HepG2 (cell line): ENCODE measurements at regions not wholly inside any gene's neighbourhood (a gene's known extent, or its start where the extent isn't known, plus 50 kb on each side); places are given as distances from the start of the nearest gene placed in this dataset.

Experiments used
- ATAC-seq: fragments of 200-7000 bp; cut with Tn5 transposase; 3 replicates; pipeline ENCODE4 v1.9.1; 2020; ENCODE audit warnings: mild to moderate bottlenecking, moderate library complexity
- BruUV-seq: library from RNA; stranded (reverse); fragments of 400-500 nt; replicated peaks from 2 replicates; lab custom pipeline; 2021; lab: Mats Ljungman, UMichigan
- CTCF ChIA-PET: fragments of 300-600 bp; formaldehyde crosslinking; extraction: SDS; loops from one replicate; lab custom pipeline; 2021; ENCODE audit warnings: low total read pairs, inconsistent platforms, low intra/inter-chr PET ratio; lab: Yijun Ruan, JAX
- POLR2A ChIA-PET: fragments of 350-600 bp; sonication (Branson Sonifier 250); formaldehyde crosslinking; loops from one replicate; lab custom pipeline; 2020; ENCODE audit warnings: antibody characterized with exemption, inconsistent platforms; lab: Yijun Ruan, JAX
- DNase-seq: peaks from one replicate; pipeline ENCODE4 v3.0.0-alpha.2; 2015; ENCODE audit warnings: low spot score
- FAIRE-seq: peaks from 3 replicates; lab custom pipeline; 2011; peaks lifted over from hg19 to GRCh38; lab: Jason Lieb, UNC
- H2AFZ ChIP-seq: one replicate; pipeline ENCODE4 v1.6.1; 2011; ENCODE audit warnings: low read length, inconsistent platforms
- H3K27ac ChIP-seq: fragments of 300-600 bp; 3 replicates; pipeline ENCODE4 v1.8.0; 2011; ENCODE audit warnings: mixed run types, mild to moderate bottlenecking, mixed read lengths, low read length, inconsistent platforms; ENCODE audit not compliant: insufficient read depth; ENCODE audit errors: extremely low read length
- H3K27me3 ChIP-seq, 2 experiments: fragments of 200-600 bp in 1 of 2; 2 replicates in 1 of 2; 3 replicates in 1 of 2; pipeline versions ENCODE4 v1.6.0 to v1.8.0; 2011; ENCODE audit warnings: low read length in 2 of 2, mild to moderate bottlenecking in 2 of 2, moderate library complexity in 2 of 2, inconsistent platforms in 1 of 2; ENCODE audit not compliant: insufficient read depth in 2 of 2, control insufficient read depth in 1 of 2
- H3K36me3 ChIP-seq, 2 experiments: fragments of 200-600 bp in 1 of 2; replicated peaks in 1 of 2; 2 replicates in 1 of 2; 3 replicates in 1 of 2; pipeline versions ENCODE4 v1.5.1 to v1.8.0; 2011; ENCODE audit warnings: low read length in 2 of 2, inconsistent platforms in 1 of 2; ENCODE audit not compliant: insufficient read depth in 2 of 2, control insufficient read depth in 1 of 2
- H3K4me1 ChIP-seq: 2 replicates; pipeline ENCODE4 v1.5.1; 2012; ENCODE audit warnings: low read length, inconsistent platforms; ENCODE audit not compliant: insufficient read depth
- H3K4me2 ChIP-seq: 2 replicates; pipeline ENCODE4 v1.6.0; 2011; ENCODE audit warnings: low read depth, low read length, inconsistent platforms
- H3K4me3 ChIP-seq, 3 experiments: fragments of 200-600 bp in 1 of 3; sonication (generic), shearing (Covaris generic) in 1 of 3; replicated peaks in 1 of 3; 2 replicates each; pipeline ENCODE4 v1.5.1; 2011 to 2016; ENCODE audit warnings: low read length in 3 of 3, inconsistent platforms in 2 of 3, low read depth in 2 of 3, mild to moderate bottlenecking in 2 of 3, control low read depth in 1 of 3, mixed read lengths in 1 of 3; ENCODE audit not compliant: insufficient read depth in 1 of 3
- H3K79me2 ChIP-seq: one replicate; pipeline ENCODE4 v1.6.1; 2011; ENCODE audit warnings: low read length, inconsistent platforms; ENCODE audit not compliant: insufficient read depth
- H3K9ac ChIP-seq: 2 replicates; pipeline ENCODE4 v1.6.0; 2011; ENCODE audit warnings: mild to moderate bottlenecking, low read depth, low read length, inconsistent platforms; ENCODE audit not compliant: insufficient read depth
- H3K9me3 ChIP-seq: 2 replicates; pipeline ENCODE4 v1.5.1; 2012; ENCODE audit warnings: mild to moderate bottlenecking, low read length
- H4K20me1 ChIP-seq: 2 replicates; pipeline ENCODE4 v1.6.0; 2011; ENCODE audit warnings: inconsistent platforms, mild to moderate bottlenecking, low read length, moderate library complexity; ENCODE audit not compliant: insufficient read depth
- HHEX ChIP-seq: IDR thresholded peaks from 2 replicates; pipeline ENCODE4 v1.6.1; 2016; ENCODE audit warnings: control low read depth
- IRF9 ChIP-seq: sonication (generic); formaldehyde crosslinking; IDR thresholded peaks from 2 replicates; pipeline ENCODE4 v1.8.0; 2022; ENCODE audit warnings: missing genetic modification reagents, mild to moderate bottlenecking, borderline replicate concordance
- JUND ChIP-seq: sonication (generic); formaldehyde crosslinking; IDR thresholded peaks from 2 replicates; pipeline ENCODE4 v1.8.0; 2022; ENCODE audit warnings: mild to moderate bottlenecking, missing genetic modification reagents
- MNT ChIP-seq: fragments of 450-650 bp; IDR thresholded peaks from 2 replicates; pipeline ENCODE4 v1.6.1; 2016
- MTA1 ChIP-seq: sonication (generic); formaldehyde crosslinking; IDR thresholded peaks from 2 replicates; pipeline ENCODE4 v1.4.0; 2020; ENCODE audit warnings: missing genetic modification reagents, mild to moderate bottlenecking, borderline replicate concordance
- MYNN ChIP-seq: sonication (generic); formaldehyde crosslinking; IDR thresholded peaks from 2 replicates; pipeline ENCODE4 v1.4.0; 2020; ENCODE audit warnings: mild to moderate bottlenecking, low read depth, missing genetic modification reagents
- PAX8 ChIP-seq: sonication (generic); formaldehyde crosslinking; IDR thresholded peaks from 2 replicates; pipeline ENCODE4 v1.8.0; 2022; ENCODE audit warnings: mild to moderate bottlenecking, missing genetic modification reagents, borderline replicate concordance
- RAD51 ChIP-seq: fragments of 450-650 bp; IDR thresholded peaks from 2 replicates; pipeline ENCODE4 v1.6.1; 2016; ENCODE audit warnings: borderline replicate concordance
- USF2 ChIP-seq, 2 experiments: sonication (generic) in 1 of 2; formaldehyde crosslinking in 1 of 2; IDR thresholded peaks; 2 replicates each; pipeline versions ENCODE4 v1.5.1 to v1.6.1; 2011 to 2020; ENCODE audit warnings: borderline replicate concordance in 1 of 2, low read depth in 1 of 2, low read length in 1 of 2, mild to moderate bottlenecking in 1 of 2, missing genetic modification reagents in 1 of 2, moderate library complexity in 1 of 2
- ZBTB34 ChIP-seq: sonication (generic); formaldehyde crosslinking; IDR thresholded peaks from 2 replicates; pipeline ENCODE4 v1.8.0; 2022; ENCODE audit warnings: mild to moderate bottlenecking, missing genetic modification reagents
- ZNF160 ChIP-seq: sonication (generic); formaldehyde crosslinking; IDR thresholded peaks from 2 replicates; pipeline ENCODE4 v1.8.0; 2022; ENCODE audit warnings: mild to moderate bottlenecking, inconsistent platforms, missing genetic modification reagents
- ZNF230 ChIP-seq: sonication (generic); formaldehyde crosslinking; IDR thresholded peaks from 2 replicates; pipeline ENCODE4 v1.4.0; 2020; ENCODE audit warnings: mild to moderate bottlenecking, missing genetic modification reagents
- ZNF30 ChIP-seq: sonication (generic); formaldehyde crosslinking; IDR thresholded peaks from 2 replicates; pipeline ENCODE4 v1.5.0; 2020; ENCODE audit warnings: mild to moderate bottlenecking, missing genetic modification reagents
- ZNF597 ChIP-seq: sonication (generic); formaldehyde crosslinking; IDR thresholded peaks from 2 replicates; pipeline ENCODE4 v1.5.0; 2020; ENCODE audit warnings: missing genetic modification reagents
- WGBS: methylation state at CpG from one replicate; pipeline ENCODE4 v1.1.6; 2017; ENCODE audit warnings: low lambda C conversion rate; 5-methylcytosine and 5-hydroxymethylcytosine counted together
- in situ Hi-C: cut with HindIII; loops from 2 replicates; pipeline ENCODE4 v1.10.0; 2017; ENCODE audit warnings: low pct_unique_long_range_greater_than_20kb; ENCODE audit not compliant: extremely low pct_ligation_motif_present
- intact Hi-C: fragments of 100-400 bp; cut with micrococcal nuclease; formaldehyde crosslinking; loops from one replicate; pipeline ENCODE4 v1.10.0; 2022; ENCODE audit not compliant: unreplicated experiment

- no TSS peak for BruUV-seq
- TF ChIP-seq RAD51, result no peak
- no peak for TF ChIP-seq ZNF230
- TF ChIP-seq ZNF597 (CRISPR knock-in tag), result no peak
- no peak for TF ChIP-seq MTA1 (CRISPR knock-in tag)
- TF ChIP-seq ZNF30 (CRISPR knock-in tag), result no peak
- TF ChIP-seq USF2 (IDR thresholded peaks at IDR 0.05; ENCODE audit: low read depth, low read length), result no peak
- no peak for TF ChIP-seq USF2 (CRISPR knock-in tag; IDR thresholded peaks at IDR 0.05; ENCODE audit: borderline replicate concordance)
- TF ChIP-seq IRF9 (CRISPR knock-in tag), result no peak
- no peak for TF ChIP-seq ZBTB34 (CRISPR knock-in tag)
- TF ChIP-seq MNT, result no peak
- no peak for TF ChIP-seq PAX8 (CRISPR knock-in tag)
- TF ChIP-seq JUND, result no peak
- no peak for TF ChIP-seq ZNF160 (CRISPR knock-in tag)
- TF ChIP-seq MYNN (CRISPR knock-in tag), result no peak
- TF ChIP-seq HHEX (CRISPR knock-in tag), result no peak
- H3K27me3 ChIP-seq, result no peaks in the 10 kb centered on the region
- intact Hi-C loops (no loop called here), in situ Hi-C loops (no loop called here)
- H3K27ac ChIP-seq, result no peak overlapping the region
- DNase-seq (no peak), ATAC-seq (no peak), FAIRE-seq (no peak)
- H3K9me3 ChIP-seq, result no peaks in the 10 kb centered on the region
- ChIA-PET CTCF (no interaction called here), POLR2A (no interaction called here)
- H3K4me3 ChIP-seq, result no peak overlapping the region
- H4K20me1 ChIP-seq, result no peaks in the 10 kb centered on the region
- H2AFZ ChIP-seq, result no peak overlapping the region
- H3K9ac ChIP-seq, result no peak overlapping the region
- 24% methylated on average over 2 of the region's 2 CpGs for WGBS
- no peak overlapping the region for H3K4me2 ChIP-seq
- H3K4me1 ChIP-seq, result peaks cover 48% of the 10 kb centered on the region
- no peaks in the 10 kb centered on the region for H3K36me3 ChIP-seq
- H3K79me2 ChIP-seq, result no peaks in the 10 kb centered on the region
Observed at GRCh38 chr5:36370073-36370472, 68.4 kb upstream of the RANBP3L start.
